ENCODE measurements at regions not wholly inside any gene's neighbourhood (a gene's known extent, or its start where the extent isn't known, plus 50 kb on each side); places are given as distances from the start of the nearest gene placed in this dataset.

DNA sequence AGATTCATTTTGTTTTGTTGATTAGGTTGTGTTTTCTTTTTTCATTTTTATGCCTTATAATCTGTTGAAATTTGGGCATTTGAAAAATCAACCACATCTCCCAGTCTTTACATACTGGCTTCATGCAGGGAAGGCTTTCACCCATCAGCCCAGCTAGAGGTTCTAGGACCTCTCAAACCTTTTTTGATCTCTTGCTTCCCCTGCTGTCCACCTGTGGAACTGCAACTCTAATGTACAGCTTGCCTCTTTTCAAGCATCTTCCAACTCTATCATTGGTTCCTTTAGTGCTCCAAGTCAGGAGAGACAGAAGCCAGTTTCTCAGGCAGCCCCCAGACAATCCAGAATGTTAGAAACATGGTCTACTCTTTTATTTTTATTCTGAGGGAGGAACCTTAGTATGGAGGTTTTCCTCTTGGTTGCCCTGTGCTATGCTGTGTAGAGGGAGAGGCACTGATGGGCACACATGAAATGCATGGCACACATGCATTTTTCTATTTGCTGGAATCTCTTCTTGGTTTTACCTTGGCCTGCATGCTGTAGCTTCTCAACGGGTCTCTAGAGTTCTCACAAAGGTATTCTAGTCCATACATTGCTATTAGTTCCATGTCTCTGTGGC is 107.2 kb upstream of the L3MBTL4 start:
- Histone ChIP-seq H3K23me2 (ENCODE audit: low read depth, low read length) (no peaks in the 10 kb centered on the region), H4K5ac (ENCODE audit: insufficient read length, low read depth, low read length) (no peak overlapping the region), H3K4me2 (ENCODE audit: insufficient read depth in 1 of 2, low read depth in 2 of 2, low read length in 2 of 2) (no peak overlapping the region), H3K4me1 (replicated peaks in 1 of 4; ENCODE audit: control insufficient read depth in 3 of 4, insufficient read depth in 4 of 4, low read length in 3 of 4) (no peaks in the 10 kb centered on the region), H2BK120ac (replicated peaks; ENCODE audit: low read depth, low read length) (no peak overlapping the region), H3K36me3 (ENCODE audit: control insufficient read depth in 2 of 4, insufficient read depth in 4 of 4, low read length in 3 of 4) (no peaks in the 10 kb centered on the region), H2BK5ac (ENCODE audit: low read depth, low read length) (no peak overlapping the region), H3K79me1 (ENCODE audit: low read depth, low read length) (no peaks in the 10 kb centered on the region), H3K79me2 (ENCODE audit: control insufficient read depth in 1 of 2, insufficient read depth in 2 of 2, low read length in 2 of 2) (no peaks in the 10 kb centered on the region), H2BK15ac (ENCODE audit: low read length) (no peak overlapping the region), H3K27ac (ENCODE audit: low read depth, low read length) (no peak overlapping the region), H2BK12ac (ENCODE audit: low read depth, low read length) (no peak overlapping the region), H2BK20ac (ENCODE audit: low read length) (no peak overlapping the region), H3K23ac (ENCODE audit: insufficient read length) (no peak overlapping the region), H3K56ac (replicated peaks; ENCODE audit: insufficient read length, low read depth, low read length) (no peak overlapping the region), H3K14ac (ENCODE audit: insufficient read length) (no peak overlapping the region), H3K9me3 (ENCODE audit: insufficient read depth in 2 of 2, low read depth in 1 of 2, low read length in 1 of 2) (no peaks in the 10 kb centered on the region), H4K20me1 (replicated peaks in 1 of 2; ENCODE audit: control insufficient read depth in 1 of 2, insufficient read depth in 2 of 2, low read length in 2 of 2) (no peaks in the 10 kb centered on the region), H2AFZ (ENCODE audit: low read length) (no peak overlapping the region), H3K4me3 (ENCODE audit: extremely low read depth in 1 of 4, insufficient read depth in 2 of 4, low read depth in 3 of 4, low read length in 4 of 4) (no peak overlapping the region), H4K91ac (replicated peaks; ENCODE audit: insufficient read length, low read length) (no peak overlapping the region), H3K4ac (replicated peaks; ENCODE audit: insufficient read length, low read depth, low read length) (no peak overlapping the region), H4K8ac (ENCODE audit: extremely low read depth, insufficient read depth, low read length) (no peak overlapping the region), H3K18ac (ENCODE audit: extremely low read depth, low read length) (no peak overlapping the region), H2AK5ac (ENCODE audit: low read depth, low read length) (no peak overlapping the region), H3K9ac (replicated peaks in 1 of 4; ENCODE audit: extremely low read depth in 1 of 4, low read depth in 3 of 4, low read length in 3 of 4) (no peak overlapping the region), H3K27me3 (replicated peaks in 1 of 4; ENCODE audit: control insufficient read depth in 3 of 4, extremely low read depth in 1 of 4, insufficient read depth in 3 of 4, low read length in 3 of 4) (no peaks in the 10 kb centered on the region)
- peak; percentile 44 to 85 for DNase-seq (ENCODE audit: low read depth in 1 of 2, low spot score in 2 of 2)
- peak; percentile 87 for FAIRE-seq
- CTCF ChIA-PET (ENCODE audit: partially characterized antibody), result interaction anchor here (0.6 to 2.8 kb wide), 35 partner anchors 9 to 1053 kb away, joined by 3 to 19 read pairs (median 3); no protein-coding TSS in a partner anchor
- POLR2A ChIA-PET (ENCODE audit: partially characterized antibody), result no interaction called here
- TF ChIP-seq RAD21 (IDR thresholded peaks at IDR 0.05 in 1 of 2, conservative IDR thresholded peaks at IDR 0.05 in 1 of 2; ENCODE audit: low read depth in 2 of 2, low read length in 2 of 2) (peak; percentile 90 to 91), YY1 (IDR thresholded peaks at IDR 0.05; ENCODE audit: low read depth, low read length) (0 out of 2 replicates have a peak, but pooled peaks have one; percentile 28), NANOG (IDR thresholded peaks at IDR 0.05; ENCODE audit: insufficient read depth, low read depth, low read length, poor library complexity, severe bottlenecking) (no peak)
- TF ChIP-seq, protein P1, sequence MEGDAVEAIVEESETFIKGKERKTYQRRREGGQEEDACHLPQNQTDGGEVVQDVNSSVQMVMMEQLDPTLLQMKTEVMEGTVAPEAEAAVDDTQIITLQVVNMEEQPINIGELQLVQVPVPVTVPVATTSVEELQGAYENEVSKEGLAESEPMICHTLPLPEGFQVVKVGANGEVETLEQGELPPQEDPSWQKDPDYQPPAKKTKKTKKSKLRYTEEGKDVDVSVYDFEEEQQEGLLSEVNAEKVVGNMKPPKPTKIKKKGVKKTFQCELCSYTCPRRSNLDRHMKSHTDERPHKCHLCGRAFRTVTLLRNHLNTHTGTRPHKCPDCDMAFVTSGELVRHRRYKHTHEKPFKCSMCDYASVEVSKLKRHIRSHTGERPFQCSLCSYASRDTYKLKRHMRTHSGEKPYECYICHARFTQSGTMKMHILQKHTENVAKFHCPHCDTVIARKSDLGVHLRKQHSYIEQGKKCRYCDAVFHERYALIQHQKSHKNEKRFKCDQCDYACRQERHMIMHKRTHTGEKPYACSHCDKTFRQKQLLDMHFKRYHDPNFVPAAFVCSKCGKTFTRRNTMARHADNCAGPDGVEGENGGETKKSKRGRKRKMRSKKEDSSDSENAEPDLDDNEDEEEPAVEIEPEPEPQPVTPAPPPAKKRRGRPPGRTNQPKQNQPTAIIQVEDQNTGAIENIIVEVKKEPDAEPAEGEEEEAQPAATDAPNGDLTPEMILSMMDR (IDR thresholded peaks at IDR 0.05; ENCODE audit: control extremely low read depth in 1 of 3, insufficient read depth in 1 of 3, low read depth in 1 of 3, low read length in 3 of 3), result peak; percentile 16 to 86 (median 81)
- WGBS, 2 experiments (ENCODE audit: extremely low coverage in 1 of 2, insufficient coverage in 1 of 2, insufficient read length in 1 of 2, insufficient replicate concordance in 2 of 2, low coverage in 1 of 2, low lambda C conversion rate in 2 of 2, missing lambda C conversion rate in 1 of 2), result 83% methylated on average over 1 of the region's 1 CpG; no CpG with 5 or more reads in 1 of the 2 experiments
